ENCODE measurements at regions not wholly inside any gene's neighbourhood (a gene's known extent, or its start where the extent isn't known, plus 50 kb on each side); places are given as distances from the start of the nearest gene placed in this dataset.

DNA sequence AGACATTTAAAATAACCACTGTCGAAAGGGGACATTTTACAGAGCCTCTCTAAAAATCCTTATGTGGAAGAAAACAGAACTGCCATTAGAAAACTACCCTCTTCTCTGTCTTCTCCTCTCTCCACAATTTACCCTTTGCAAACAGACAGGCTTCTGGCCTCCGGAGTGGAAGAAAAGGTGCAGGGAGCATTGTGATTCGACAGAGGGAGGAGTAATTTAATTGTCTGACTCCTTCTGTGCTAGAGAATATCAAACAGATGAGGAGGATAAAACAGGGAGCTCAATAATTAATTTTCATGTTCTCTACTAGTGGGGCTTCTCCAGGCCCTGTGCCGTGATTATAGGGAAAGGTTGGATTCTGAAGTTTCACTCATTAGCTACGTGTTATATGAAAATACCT is 615.5 kb upstream of the MKI67 start:
- no peaks in the 10 kb centered on the region for H3K36me3 ChIP-seq
- no peak for TF ChIP-seq CTCF (IDR thresholded peaks at IDR 0.05)
- H3K27me3 ChIP-seq = peaks cover 15% of the 10 kb centered on the region
- H3K27ac ChIP-seq = no peak overlapping the region
- no peaks in the 10 kb centered on the region for H3K9me3 ChIP-seq
- H3K4me3 ChIP-seq (ENCODE audit: low read depth in 1 of 2, low read length in 1 of 2) = no peak overlapping the region
- H3K4me1 ChIP-seq (ENCODE audit: control insufficient read depth in 1 of 2, insufficient read depth in 1 of 2, low read depth in 1 of 2, low read length in 1 of 2) = no peaks in the 10 kb centered on the region

GRCh38 chr10:128744092-128744491 is 617.9 kb upstream of the MKI67 start:
- Histone ChIP-seq H3K4me1 (ENCODE audit: control insufficient read depth in 1 of 2, insufficient read depth in 1 of 2, low read depth in 1 of 2, low read length in 1 of 2) (no peaks in the 10 kb centered on the region), H3K27ac (no peak overlapping the region), H3K27me3 (peaks cover 15% of the 10 kb centered on the region), H3K4me3 (ENCODE audit: low read depth in 1 of 2, low read length in 1 of 2) (no peak overlapping the region), H3K9me3 (no peaks in the 10 kb centered on the region), H3K36me3 (no peaks in the 10 kb centered on the region)
- TF ChIP-seq CTCF (IDR thresholded peaks at IDR 0.05) = no peak

DNA sequence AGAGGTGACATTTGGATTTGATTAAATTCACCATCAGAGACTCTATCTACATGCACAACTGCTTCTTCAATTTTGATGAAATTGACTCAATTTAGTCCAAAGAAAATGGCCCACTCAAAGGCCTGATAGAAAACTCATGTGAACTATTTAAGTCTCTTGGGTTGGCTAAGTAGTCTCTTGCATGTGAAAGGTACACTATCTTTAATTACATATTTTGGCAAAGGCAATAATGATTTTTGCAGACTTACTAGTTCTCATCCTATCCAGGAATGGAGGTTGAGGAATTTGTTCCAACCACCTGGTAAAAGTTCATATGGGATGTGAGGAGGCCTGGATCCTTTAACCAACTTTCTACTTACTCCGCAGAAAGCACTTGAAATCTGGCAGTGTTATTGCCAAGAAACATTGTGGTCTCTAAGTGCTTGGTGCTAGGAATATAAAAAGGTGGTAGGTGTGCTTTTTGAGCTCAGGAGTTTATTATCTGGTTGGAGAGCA is 618.6 kb upstream of the MKI67 start:
- TF ChIP-seq CTCF (IDR thresholded peaks at IDR 0.05) = no peak
- Histone ChIP-seq H3K9me3 (no peaks in the 10 kb centered on the region), H3K27ac (no peak overlapping the region)

DNA sequence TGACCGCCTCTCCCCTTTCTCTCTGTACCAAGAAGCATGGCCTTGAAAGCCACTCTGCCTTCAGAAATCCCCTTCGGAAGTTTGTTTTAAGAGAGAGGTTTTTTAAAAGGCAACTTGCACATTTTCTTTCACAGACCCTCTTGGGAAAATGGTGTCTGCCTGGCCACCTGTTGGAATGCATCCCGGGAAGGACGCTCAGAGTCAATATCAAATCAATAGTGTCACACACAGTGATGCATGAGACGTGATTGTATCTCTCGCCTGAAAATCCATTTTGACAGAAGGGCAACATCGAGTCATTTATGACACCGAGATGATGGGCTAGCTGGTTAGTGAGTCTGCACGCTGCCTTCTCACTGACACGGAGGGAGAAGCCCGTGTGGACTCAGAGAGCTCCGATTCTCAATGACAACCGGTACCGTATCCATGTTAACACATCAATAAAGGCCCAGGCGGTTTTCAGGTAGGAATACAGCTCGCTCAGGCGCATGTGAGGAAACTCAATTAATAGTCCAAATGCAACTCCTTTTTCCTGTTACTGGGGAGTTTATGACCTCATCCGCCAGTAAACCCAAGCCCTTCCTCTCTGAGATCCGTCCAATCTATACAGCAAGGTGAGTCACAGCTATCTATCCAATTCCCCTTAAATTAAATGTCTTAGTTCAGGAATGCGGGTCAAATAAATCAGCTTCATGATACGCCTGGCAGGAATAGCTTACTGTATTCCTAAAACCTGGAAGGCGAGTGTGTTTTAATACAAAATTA is 621.5 kb upstream of the MKI67 start:
- Histone ChIP-seq H3K36me3 (no peaks in the 10 kb centered on the region), H3K9me3 (no peaks in the 10 kb centered on the region), H3K4me1 (ENCODE audit: control insufficient read depth in 1 of 2, insufficient read depth in 1 of 2, low read depth in 1 of 2, low read length in 1 of 2) (no peaks in the 10 kb centered on the region), H3K4me3 (ENCODE audit: low read depth in 1 of 2, low read length in 1 of 2) (no peak overlapping the region), H3K27me3 (peaks cover 15% of the 10 kb centered on the region), H3K27ac (no peak overlapping the region)
- no peak for TF ChIP-seq CTCF (IDR thresholded peaks at IDR 0.05)

More for the DNA sequence above, 618.6 kb upstream of the MKI67 start:
- H3K36me3 ChIP-seq = no peaks in the 10 kb centered on the region
- no peaks in the 10 kb centered on the region for H3K4me1 ChIP-seq (ENCODE audit: control insufficient read depth in 1 of 2, insufficient read depth in 1 of 2, low read depth in 1 of 2, low read length in 1 of 2)
- peaks cover 15% of the 10 kb centered on the region for H3K27me3 ChIP-seq
- no peak overlapping the region for H3K4me3 ChIP-seq (ENCODE audit: low read depth in 1 of 2, low read length in 1 of 2)

DNA sequence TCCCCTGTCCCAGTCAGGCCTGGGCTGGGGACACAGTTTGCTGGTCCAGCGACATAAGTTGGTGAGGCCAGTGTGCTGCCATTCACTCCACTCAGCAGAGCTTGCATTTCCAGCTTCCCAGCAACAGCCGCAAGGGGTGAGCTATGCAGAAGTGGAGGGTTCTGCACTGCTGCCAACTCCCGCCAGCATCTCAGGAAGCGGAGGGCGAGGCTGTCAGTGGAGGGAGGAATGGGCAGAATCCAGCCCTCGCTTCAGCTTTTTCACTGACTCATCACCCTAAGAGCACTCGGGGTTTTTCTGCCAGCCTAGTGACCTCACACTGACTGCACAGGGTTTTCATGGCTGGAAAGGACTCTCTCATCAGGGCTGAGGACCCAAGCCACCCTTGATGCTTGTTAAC is 625.1 kb upstream of the MKI67 start:
- Histone ChIP-seq H3K4me3 (ENCODE audit: low read depth in 1 of 2, low read length in 1 of 2) (no peak overlapping the region), H3K27ac (no peak overlapping the region), H3K36me3 (no peaks in the 10 kb centered on the region), H3K4me1 (ENCODE audit: control insufficient read depth in 1 of 2, insufficient read depth in 1 of 2, low read depth in 1 of 2, low read length in 1 of 2) (no peaks in the 10 kb centered on the region), H3K9me3 (no peaks in the 10 kb centered on the region), H3K27me3 (peaks cover 3% of the 10 kb centered on the region)
- no peak for TF ChIP-seq CTCF (IDR thresholded peaks at IDR 0.05)
